ENCODE measurements at regions not wholly inside any gene's neighbourhood (a gene's known extent, or its start where the extent isn't known, plus 50 kb on each side); places are given as distances from the start of the nearest gene placed in this dataset.
"Not testable (repeated sequence)": the region's sequence is repeated elsewhere in the genome, so short reads cannot be mapped to it uniquely, and the experiment has no call there.

- Histone ChIP-seq H3K9me3 (no peaks in the 10 kb centered on the region), H3K27ac (no peak overlapping the region), H3K27me3 (no peaks in the 10 kb centered on the region), H3K4me3 (no peak overlapping the region), H3K4me1 (no peaks in the 10 kb centered on the region), H3K36me3 (no peaks in the 10 kb centered on the region)
- DNase-seq = no peak
- in situ Hi-C loops (cut with MboI; ENCODE audit: low pct_ligation_motif_present in 1 of 4, low pct_unique_long_range_greater_than_20kb in 1 of 4, low sequenced_read_pairs in 3 of 4) (no loop called here), intact Hi-C loops (cut with DNase I; ENCODE audit: low total_unique reads) (no loop called here)
- 63 to 87% methylated on average over 1 to 3 of the region's 3 CpGs for WGBS, 2 donors (ENCODE audit: low coverage in 1 of 2)
- no peak for TF ChIP-seq EP300 (IDR thresholded peaks at IDR 0.05; ENCODE audit: low read depth)
- TF ChIP-seq POLR2A (IDR thresholded peaks at IDR 0.05) = no peak
- TF ChIP-seq, protein P1, sequence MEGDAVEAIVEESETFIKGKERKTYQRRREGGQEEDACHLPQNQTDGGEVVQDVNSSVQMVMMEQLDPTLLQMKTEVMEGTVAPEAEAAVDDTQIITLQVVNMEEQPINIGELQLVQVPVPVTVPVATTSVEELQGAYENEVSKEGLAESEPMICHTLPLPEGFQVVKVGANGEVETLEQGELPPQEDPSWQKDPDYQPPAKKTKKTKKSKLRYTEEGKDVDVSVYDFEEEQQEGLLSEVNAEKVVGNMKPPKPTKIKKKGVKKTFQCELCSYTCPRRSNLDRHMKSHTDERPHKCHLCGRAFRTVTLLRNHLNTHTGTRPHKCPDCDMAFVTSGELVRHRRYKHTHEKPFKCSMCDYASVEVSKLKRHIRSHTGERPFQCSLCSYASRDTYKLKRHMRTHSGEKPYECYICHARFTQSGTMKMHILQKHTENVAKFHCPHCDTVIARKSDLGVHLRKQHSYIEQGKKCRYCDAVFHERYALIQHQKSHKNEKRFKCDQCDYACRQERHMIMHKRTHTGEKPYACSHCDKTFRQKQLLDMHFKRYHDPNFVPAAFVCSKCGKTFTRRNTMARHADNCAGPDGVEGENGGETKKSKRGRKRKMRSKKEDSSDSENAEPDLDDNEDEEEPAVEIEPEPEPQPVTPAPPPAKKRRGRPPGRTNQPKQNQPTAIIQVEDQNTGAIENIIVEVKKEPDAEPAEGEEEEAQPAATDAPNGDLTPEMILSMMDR (IDR thresholded peaks at IDR 0.05) = no peak
- no peak for TF ChIP-seq POLR2AphosphoS5 (IDR thresholded peaks at IDR 0.05)
Measured at GRCh38 chr13:50626101-50626547, 217.4 kb downstream of the DLEU7 start.

DNA sequence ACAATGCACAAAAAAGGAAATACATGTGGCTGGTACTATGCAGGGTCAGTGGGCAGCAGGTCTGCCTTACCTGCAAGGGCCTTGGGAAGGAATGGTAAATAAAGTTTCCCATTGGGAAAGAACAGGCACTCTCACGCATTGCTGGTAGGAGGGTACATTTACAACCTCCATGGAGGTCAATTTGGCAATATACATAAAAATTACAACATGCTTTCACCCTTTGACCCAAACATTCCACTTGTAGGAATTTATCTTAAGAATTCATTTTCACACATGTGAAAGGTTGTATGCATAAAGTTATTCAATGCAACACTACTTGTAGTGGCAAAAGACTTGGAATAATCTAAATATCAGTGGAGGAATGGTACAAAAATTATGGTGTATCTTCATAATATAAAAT, 216.4 kb downstream of the DLEU7 start:
- intact Hi-C loops (cut with DNase I; ENCODE audit: low total_unique reads) = no loop called here
- in situ Hi-C loops (cut with MboI; ENCODE audit: low pct_ligation_motif_present in 1 of 4, low pct_unique_long_range_greater_than_20kb in 1 of 4, low sequenced_read_pairs in 3 of 4) = no loop called here
- DNase-seq = no peak
- 88 to 100% methylated on average over 1 of the region's 1 CpG for WGBS, 2 donors (ENCODE audit: low coverage in 1 of 2)
- Histone ChIP-seq H3K27ac (no peak overlapping the region), H3K9me3 (no peaks in the 10 kb centered on the region), H3K36me3 (no peaks in the 10 kb centered on the region), H3K4me3 (no peak overlapping the region), H3K4me1 (no peaks in the 10 kb centered on the region), H3K27me3 (no peaks in the 10 kb centered on the region)
- TF ChIP-seq POLR2A (IDR thresholded peaks at IDR 0.05) (no peak), EP300 (IDR thresholded peaks at IDR 0.05; ENCODE audit: low read depth) (no peak), POLR2AphosphoS5 (IDR thresholded peaks at IDR 0.05) (no peak)

GRCh38 chr13:50628512-50628911, 215.0 kb downstream of the DLEU7 start:
- intact Hi-C loops (cut with DNase I; ENCODE audit: low total_unique reads); H3K36me3 ChIP-seq; in situ Hi-C loops (cut with MboI; ENCODE audit: low pct_ligation_motif_present in 1 of 4, low pct_unique_long_range_greater_than_20kb in 1 of 4, low sequenced_read_pairs in 3 of 4); H3K4me1 ChIP-seq; H3K4me3 ChIP-seq; H3K27ac ChIP-seq; H3K27me3 ChIP-seq; DNase-seq; H3K9me3 ChIP-seq: not testable (repeated sequence)
- 98 to 100% methylated on average over 2 to 3 of the region's 3 CpGs for WGBS, 2 donors (ENCODE audit: low coverage in 1 of 2)

DNA sequence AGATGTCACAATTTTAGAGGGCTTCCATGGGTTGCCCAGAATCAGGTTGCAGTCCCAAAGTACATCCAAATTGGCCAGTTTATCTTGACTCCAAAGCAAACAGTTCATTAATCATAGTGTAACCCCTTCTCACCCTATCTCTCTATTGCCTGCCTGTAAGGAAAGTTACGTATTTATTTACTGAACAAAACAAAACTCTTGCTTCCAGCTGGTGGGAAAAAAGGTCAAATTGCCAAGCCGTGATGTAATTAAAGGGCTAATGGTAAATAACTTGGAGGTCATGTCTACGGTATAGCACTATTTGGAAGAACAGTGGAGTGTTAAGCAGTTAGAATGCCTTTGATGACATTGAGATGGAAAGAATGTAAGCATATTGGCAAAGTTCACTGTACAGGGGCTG, 214.0 kb downstream of the DLEU7 start:
- DNase-seq = no peak
- no peak for TF ChIP-seq EP300 (IDR thresholded peaks at IDR 0.05; ENCODE audit: low read depth)
- TF ChIP-seq, protein P1 (IDR thresholded peaks at IDR 0.05) = no peak
- TF ChIP-seq POLR2AphosphoS5 (IDR thresholded peaks at IDR 0.05) = no peak
- intact Hi-C loops (cut with DNase I; ENCODE audit: low total_unique reads) = no loop called here
- H3K9me3 ChIP-seq = no peaks in the 10 kb centered on the region
- no peak overlapping the region for H3K27ac ChIP-seq
- in situ Hi-C loops (cut with MboI; ENCODE audit: low pct_ligation_motif_present in 1 of 4, low pct_unique_long_range_greater_than_20kb in 1 of 4, low sequenced_read_pairs in 3 of 4) = no loop called here
- H3K4me3 ChIP-seq = no peak overlapping the region
- 79 to 97% methylated on average over 3 of the region's 3 CpGs for WGBS, 2 donors (ENCODE audit: low coverage in 1 of 2)
- H3K27me3 ChIP-seq = no peaks in the 10 kb centered on the region
- no peaks in the 10 kb centered on the region for H3K36me3 ChIP-seq
- no peaks in the 10 kb centered on the region for H3K4me1 ChIP-seq

DNA sequence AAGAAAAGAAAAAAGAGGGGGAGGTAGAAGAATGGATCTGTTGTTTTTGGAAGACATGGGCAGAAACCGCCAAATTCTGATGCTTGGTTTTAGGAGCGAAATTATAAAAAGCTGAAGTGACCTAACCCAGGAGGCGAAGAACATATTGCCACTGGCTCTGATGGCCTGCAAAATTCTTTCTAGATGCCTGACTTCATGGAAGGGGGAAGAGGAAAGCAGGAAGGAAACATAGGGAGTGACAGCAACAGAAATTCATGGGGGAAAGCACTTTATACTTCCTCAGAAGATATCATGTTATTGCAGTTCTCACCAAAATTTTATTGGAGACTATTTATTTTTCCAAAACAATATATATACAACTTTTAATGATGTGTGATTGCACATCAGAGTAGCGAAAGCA, 213.5 kb downstream of the DLEU7 start:
- TF ChIP-seq, protein P1 (IDR thresholded peaks at IDR 0.05) = no peak
- TF ChIP-seq POLR2AphosphoS5 (IDR thresholded peaks at IDR 0.05) = no peak
- no peak for TF ChIP-seq EP300 (IDR thresholded peaks at IDR 0.05; ENCODE audit: low read depth)
- no peak for TF ChIP-seq POLR2A (IDR thresholded peaks at IDR 0.05)
- intact Hi-C loops (cut with DNase I; ENCODE audit: low total_unique reads) = no loop called here
- in situ Hi-C loops (cut with MboI; ENCODE audit: low pct_ligation_motif_present in 1 of 4, low pct_unique_long_range_greater_than_20kb in 1 of 4, low sequenced_read_pairs in 3 of 4) = no loop called here
- Histone ChIP-seq H3K9me3 (no peaks in the 10 kb centered on the region), H3K36me3 (no peaks in the 10 kb centered on the region), H3K27me3 (no peaks in the 10 kb centered on the region), H3K4me3 (no peak overlapping the region), H3K27ac (no peak overlapping the region), H3K4me1 (no peaks in the 10 kb centered on the region)
- 87 to 88% methylated on average over 4 of the region's 4 CpGs for WGBS, 2 donors (ENCODE audit: low coverage in 1 of 2)
- DNase-seq = no peak

Data from transverse colon (tissue), 4 donors.